ENCODE measurements at regions not wholly inside any gene's neighbourhood (a gene's known extent, or its start where the extent isn't known, plus 50 kb on each side); places are given as distances from the start of the nearest gene placed in this dataset.
A peak's percentile ranks its signal among the peaks of the same experiment; 100 is the strongest.

- DNase-seq (ENCODE audit: low read depth in 4 of 4, low spot score in 3 of 4) = no peak
Observed at GRCh38 chr5:38207343-38207742, 51.0 kb upstream of the EGFLAM start.

GRCh38 chr5:38202741-38203140 lies 55.6 kb upstream of the EGFLAM start:
- no peak for DNase-seq (ENCODE audit: low read depth in 4 of 4, low spot score in 3 of 4)

DNA sequence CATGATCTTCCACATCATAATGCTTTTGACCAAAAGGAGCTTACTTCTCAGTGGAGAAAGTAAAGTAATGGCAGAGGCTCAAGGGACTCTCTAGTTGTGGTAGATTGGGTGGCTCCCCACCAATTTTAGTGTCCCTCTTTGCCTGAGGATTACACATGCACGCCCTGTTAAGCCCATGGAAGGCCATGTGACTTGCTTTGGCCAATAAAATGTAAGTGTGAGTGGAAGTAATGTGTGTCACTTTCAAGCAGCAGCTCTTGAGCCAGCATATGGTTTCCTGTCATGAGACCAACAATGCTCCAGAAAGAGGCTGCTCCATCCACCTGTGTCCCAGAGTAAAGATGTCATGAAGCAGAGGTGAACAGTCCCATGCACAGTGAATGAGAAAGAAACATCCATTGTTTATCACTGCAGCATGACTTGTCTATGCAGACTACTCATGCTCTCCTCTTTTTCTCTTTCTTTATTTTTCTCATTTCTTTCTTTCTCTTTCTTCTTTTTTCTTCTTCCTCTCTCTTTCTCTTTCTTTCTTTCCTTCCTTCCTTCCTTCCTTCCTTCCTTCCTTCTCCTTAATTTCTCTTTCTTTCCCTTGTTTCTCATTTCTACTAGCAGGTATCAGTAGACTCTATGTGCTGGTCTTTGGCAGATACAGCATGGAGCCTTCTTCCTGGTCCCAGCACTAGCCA lies 57.3 kb upstream of the EGFLAM start:
- no peak for DNase-seq (ENCODE audit: low read depth in 4 of 4, low spot score in 3 of 4)

- no peak for DNase-seq (ENCODE audit: low read depth in 4 of 4, low spot score in 3 of 4)
Observed at GRCh38 chr5:38197118-38197517, 61.2 kb upstream of the EGFLAM start.

- DNase-seq (ENCODE audit: low read depth in 4 of 4, low spot score in 3 of 4) = peak in 2 of 4 donors; percentile 46 to 50
Observed at GRCh38 chr5:38193015-38193581, 65.3 kb upstream of the EGFLAM start.

DNA sequence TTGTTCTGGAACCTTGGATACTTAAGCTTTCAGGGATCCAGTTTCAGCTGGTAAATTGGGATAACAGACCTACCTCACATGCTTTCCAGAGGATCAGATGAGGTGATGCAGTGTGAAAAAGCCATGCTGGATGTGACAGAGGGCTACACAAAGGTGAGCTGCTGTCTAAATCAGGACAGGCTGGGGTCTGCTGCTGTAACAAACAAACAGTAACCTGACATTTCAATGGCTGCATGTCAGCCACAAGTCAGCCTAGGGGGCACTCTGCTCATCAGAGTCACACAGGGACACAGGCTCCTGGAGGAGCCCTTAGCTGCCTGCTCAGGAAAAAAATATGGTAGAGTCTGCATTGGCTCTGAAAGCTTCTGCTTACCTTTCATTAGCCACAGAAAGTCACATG lies 66.7 kb upstream of the EGFLAM start:
- DNase-seq (ENCODE audit: low read depth in 4 of 4, low spot score in 3 of 4) = no peak

- peak in 1 of 4 donors; percentile 41 for DNase-seq (ENCODE audit: low read depth in 4 of 4, low spot score in 3 of 4)
Observed at GRCh38 chr5:38190111-38190510, 68.2 kb upstream of the EGFLAM start.

DNA sequence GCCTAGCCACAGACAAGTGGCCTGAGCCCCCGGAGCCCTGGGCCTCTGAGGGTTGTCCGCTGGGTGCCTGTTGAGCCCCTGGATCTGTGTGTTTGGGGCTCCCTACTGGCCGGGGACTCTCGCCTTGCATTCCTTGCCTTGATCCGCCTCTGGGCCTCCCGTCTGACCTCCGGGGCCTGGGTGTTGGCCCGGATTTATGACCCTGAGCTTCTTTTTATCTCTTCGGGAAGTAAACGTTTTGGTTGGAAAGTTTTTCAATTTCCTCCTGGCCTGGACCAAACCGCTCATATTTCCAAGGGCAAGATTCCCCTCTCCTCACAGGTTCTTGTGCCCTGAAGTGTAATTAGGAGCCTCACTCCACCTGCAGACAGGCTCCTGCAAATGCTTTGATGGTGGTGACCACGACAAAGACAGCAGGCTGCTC lies 69.3 kb upstream of the EGFLAM start:
- peak; percentile 32 to 78 (median 46) for DNase-seq (ENCODE audit: low read depth in 4 of 4, low spot score in 3 of 4)

DNA sequence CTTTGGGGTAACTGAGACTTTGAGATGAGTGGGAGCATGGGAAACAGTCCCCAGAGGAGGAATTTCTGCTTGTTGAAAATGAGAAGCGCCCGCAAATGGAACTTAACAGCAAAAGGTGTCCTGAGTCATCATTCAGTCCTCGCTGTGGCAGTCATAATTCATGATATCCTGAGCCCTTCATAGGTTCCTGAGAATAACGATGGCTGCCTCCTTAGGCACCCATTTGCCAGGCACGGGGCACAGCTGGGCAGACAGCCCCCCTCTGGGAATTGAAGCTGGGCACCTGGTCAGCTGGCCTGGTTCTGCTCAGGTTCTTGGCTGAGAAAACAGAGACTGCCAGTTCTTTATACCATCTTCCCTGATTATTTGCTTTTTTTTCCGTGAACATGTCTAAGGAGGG lies 69.8 kb upstream of the EGFLAM start:
- DNase-seq (ENCODE audit: low read depth in 4 of 4, low spot score in 3 of 4) = no peak

- no peak for DNase-seq (ENCODE audit: low read depth in 4 of 4, low spot score in 3 of 4)
Observed at GRCh38 chr5:38187532-38187931, 70.8 kb upstream of the EGFLAM start.

- no peak for DNase-seq (ENCODE audit: low read depth in 4 of 4, low spot score in 3 of 4)
Observed at GRCh38 chr5:38184627-38185026, 73.7 kb upstream of the EGFLAM start.

- DNase-seq (ENCODE audit: low read depth in 4 of 4, low spot score in 3 of 4) = no peak
Observed at GRCh38 chr5:38182991-38183390, 75.4 kb upstream of the EGFLAM start.

GRCh38 chr5:38168029-38168428 lies 90.3 kb upstream of the EGFLAM start:
- no peak for DNase-seq (ENCODE audit: low read depth in 4 of 4, low spot score in 3 of 4)

DNA sequence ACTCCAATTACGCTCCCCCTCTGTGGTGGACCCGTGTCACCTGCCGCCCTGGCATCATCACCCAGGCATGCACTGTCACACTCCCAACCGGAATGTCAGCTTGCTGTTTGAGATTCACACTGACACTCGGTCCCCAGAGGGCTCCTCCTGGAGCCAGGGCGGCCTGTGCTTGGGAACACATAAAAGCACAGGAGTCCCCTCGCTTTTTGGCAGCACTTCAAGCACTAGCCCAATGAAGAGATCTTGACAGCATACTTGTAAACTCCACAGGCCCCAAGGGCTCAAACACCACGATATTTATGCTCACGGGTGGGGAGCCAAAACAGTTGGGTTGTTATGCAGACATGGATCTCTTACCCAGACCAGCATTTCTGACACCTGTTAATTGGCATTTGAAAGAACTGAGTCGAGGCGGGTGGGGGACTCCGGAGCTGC lies 90.8 kb upstream of the EGFLAM start:
- no peak for DNase-seq (ENCODE audit: low read depth in 4 of 4, low spot score in 3 of 4)

DNA sequence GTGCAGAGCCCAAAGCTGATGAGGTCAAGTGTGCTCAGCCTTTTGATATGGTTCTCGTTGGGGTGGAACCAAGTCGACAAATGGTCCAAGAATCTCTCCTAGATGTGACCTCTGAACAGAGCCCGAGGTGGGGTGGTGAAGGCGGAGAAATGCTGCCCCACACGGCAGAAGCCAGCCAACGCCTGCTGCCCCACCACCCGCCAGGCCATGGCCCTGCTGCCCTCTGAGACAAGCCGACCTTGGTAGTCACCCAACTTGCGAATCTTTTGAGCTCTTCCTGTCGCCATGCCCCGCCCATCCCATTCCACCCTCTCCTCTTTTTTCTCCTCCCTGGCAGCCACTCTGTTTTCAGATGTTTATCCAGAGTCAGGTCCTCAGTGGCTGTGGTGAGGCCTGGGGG lies 91.5 kb upstream of the EGFLAM start:
- no peak for DNase-seq (ENCODE audit: low read depth in 4 of 4, low spot score in 3 of 4)

DNA sequence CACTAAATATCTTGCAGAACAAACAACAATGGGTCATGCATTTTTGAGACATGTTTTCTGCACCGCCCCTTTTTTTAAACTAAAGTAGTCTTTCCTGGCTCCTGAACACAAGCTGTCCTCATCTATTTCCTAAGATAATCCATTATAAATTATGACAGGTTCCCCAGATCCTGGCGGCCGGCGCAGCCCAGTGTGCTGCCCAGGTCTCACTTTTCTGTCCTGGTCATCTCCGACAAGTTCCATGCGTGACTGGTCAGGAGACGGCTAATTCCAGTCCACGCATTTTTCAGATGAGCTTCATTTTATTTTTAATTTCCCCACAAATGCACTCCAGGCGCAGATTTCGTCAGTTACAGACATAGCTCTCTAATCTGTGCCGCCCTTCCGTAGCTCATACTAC lies 92.9 kb upstream of the EGFLAM start:
- no peak for DNase-seq (ENCODE audit: low read depth in 4 of 4, low spot score in 3 of 4)

DNA sequence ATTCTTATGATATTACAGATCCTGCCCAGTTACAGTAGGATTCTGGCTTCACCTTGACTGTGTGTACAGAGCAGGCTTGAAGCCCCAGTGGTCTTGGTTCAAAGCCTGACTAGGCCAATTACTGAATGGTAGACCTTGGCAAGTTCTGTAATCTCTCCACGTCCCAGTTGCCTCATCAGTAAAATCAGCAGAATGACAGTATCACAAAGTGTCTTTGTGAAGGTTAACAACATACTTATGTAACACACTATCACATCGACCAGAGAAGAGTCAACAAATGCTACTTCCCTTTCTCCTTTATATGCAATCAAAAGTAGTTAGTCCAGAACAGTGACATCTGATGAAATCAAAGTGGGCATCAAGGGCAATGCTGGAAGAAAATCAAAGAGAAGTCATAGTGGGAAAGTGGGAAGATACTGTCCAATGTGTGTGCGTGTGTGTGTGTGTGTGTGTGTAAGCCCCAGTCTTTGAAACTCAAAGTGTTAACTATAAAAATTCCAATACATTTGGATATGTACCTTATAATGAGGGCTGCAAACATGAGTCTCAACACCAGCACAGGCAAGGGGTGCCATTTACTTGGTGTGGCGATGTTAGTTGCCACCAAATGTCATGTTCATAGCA lies 93.5 kb upstream of the EGFLAM start:
- DNase-seq (ENCODE audit: low read depth in 4 of 4, low spot score in 3 of 4) = no peak

DNA sequence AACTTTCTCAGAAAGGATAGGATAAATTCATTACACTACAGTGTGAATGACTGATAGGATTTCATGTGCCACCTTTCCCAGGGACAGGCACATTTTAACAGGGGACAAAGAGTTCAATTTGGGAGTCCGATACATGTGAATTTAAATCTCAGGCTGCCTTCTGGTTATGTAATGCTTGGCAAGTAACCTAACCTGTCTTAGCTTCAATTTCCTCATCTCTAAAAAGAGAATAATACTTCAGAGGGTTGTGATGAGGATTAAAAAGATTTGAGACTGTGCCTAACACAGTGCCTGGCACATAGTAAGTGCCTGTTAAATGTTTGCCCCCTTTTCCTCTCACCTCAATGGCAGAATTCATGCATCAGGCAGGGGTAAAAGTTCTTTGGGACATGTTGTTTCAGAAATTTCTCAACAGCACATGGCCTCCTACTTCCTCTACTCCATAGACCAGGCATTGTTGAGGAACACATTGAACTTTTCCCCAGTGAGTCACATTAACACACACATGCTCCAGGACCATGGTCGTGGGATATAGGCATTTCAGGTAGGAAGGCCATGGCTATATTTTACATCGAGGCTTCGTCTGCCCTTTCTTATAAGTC lies 94.6 kb upstream of the EGFLAM start:
- no peak for DNase-seq (ENCODE audit: low read depth in 4 of 4, low spot score in 3 of 4)

DNA sequence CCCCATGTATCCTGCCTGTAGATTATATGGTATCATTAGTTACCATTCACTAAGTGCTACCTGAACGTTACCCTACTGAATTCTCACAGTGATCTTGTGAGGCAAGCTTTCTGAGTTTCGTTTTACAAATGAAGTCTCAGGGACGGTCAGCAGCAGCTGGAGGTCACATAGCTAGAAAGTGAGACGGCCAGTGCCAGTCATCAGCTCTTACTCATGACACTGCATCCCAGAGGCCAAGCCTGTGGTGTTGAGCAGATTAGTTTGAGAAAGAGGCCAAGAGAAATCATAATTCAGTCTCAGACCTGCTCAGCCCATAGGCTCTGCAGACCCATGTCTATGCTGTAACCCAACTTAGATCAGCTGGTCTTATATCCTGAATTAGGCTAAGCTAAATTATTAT lies 95.7 kb upstream of the EGFLAM start:
- DNase-seq (ENCODE audit: low read depth in 4 of 4, low spot score in 3 of 4) = no peak

- DNase-seq (ENCODE audit: low read depth in 4 of 4, low spot score in 3 of 4) = no peak
Observed at GRCh38 chr5:38157024-38157423, 101.3 kb upstream of the EGFLAM start.

DNA sequence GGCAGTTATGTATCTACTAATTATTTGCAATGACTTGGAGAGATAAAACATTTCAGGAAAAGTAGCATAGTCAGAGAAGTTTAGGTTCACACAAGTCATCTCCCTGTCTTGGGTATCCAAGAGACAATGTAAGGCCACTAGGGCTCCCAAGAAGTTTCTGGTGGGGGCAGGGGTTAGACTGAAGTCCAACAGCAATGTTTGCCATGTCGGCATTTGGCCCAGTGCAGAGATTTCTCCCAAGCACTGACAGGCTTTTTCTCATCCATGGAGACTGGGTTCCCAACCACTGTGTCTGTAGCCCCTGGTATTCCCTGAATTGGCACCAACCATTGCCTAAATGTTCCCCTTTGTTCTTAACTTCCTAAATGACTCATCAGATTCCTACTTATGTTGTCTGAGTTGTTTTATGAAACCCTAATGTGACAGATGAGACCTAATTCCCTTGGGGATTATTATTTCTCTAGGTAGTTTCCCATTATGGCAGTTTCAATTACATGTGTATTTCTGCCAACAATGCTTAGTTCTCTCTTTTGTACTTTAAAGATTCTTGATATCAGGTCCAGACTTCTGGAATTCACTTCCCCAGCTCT lies 103.6 kb upstream of the EGFLAM start:
- DNase-seq (ENCODE audit: low read depth in 4 of 4, low spot score in 3 of 4) = no peak

All from left renal pelvis (tissue), 4 donors.